ENCODE measurements at regions not wholly inside any gene's neighbourhood (a gene's known extent, or its start where the extent isn't known, plus 50 kb on each side); places are given as distances from the start of the nearest gene placed in this dataset.

GRCh38 chr2:64288321-64289193 is 144.3 kb upstream of the PELI1 start:
- Mint-ChIP-seq H3K27me3 (ENCODE audit: unreplicated experiment) (peaks cover 1% of the 10 kb centered on the region), H3K4me3 (ENCODE audit: unreplicated experiment) (no peak overlapping the region), H3K36me3 (ENCODE audit: low read depth, unreplicated experiment) (no peaks in the 10 kb centered on the region), H3K27ac (ENCODE audit: unreplicated experiment) (no peak overlapping the region), H3K9me3 (ENCODE audit: unreplicated experiment) (no peaks in the 10 kb centered on the region), H3K4me1 (ENCODE audit: unreplicated experiment) (peaks cover 14% of the 10 kb centered on the region)
- TF ChIP-seq CTCF (IDR thresholded peaks at IDR 0.05; ENCODE audit: unreplicated experiment) = no peak
- DNase-seq (ENCODE audit: low spot score) = no peak

GRCh38 chr2:64289251-64289650 is 145.0 kb upstream of the PELI1 start:
- peaks cover 1% of the 10 kb centered on the region for H3K27me3 Mint-ChIP-seq (ENCODE audit: unreplicated experiment)
- no peak overlapping the region for H3K4me3 Mint-ChIP-seq (ENCODE audit: unreplicated experiment)
- no peak overlapping the region for H3K27ac Mint-ChIP-seq (ENCODE audit: unreplicated experiment)
- H3K36me3 Mint-ChIP-seq (ENCODE audit: low read depth, unreplicated experiment) = no peaks in the 10 kb centered on the region
- peaks cover 14% of the 10 kb centered on the region for H3K4me1 Mint-ChIP-seq (ENCODE audit: unreplicated experiment)
- no peak for DNase-seq (ENCODE audit: low spot score)
- no peaks in the 10 kb centered on the region for H3K9me3 Mint-ChIP-seq (ENCODE audit: unreplicated experiment)
- TF ChIP-seq CTCF (IDR thresholded peaks at IDR 0.05; ENCODE audit: unreplicated experiment) = no peak

GRCh38 chr2:64289737-64290136 is 145.5 kb upstream of the PELI1 start:
- Mint-ChIP-seq H3K4me3 (ENCODE audit: unreplicated experiment) (no peak overlapping the region), H3K4me1 (ENCODE audit: unreplicated experiment) (peaks cover 14% of the 10 kb centered on the region), H3K27me3 (ENCODE audit: unreplicated experiment) (peaks cover 1% of the 10 kb centered on the region), H3K36me3 (ENCODE audit: low read depth, unreplicated experiment) (no peaks in the 10 kb centered on the region), H3K27ac (ENCODE audit: unreplicated experiment) (no peak overlapping the region), H3K9me3 (ENCODE audit: unreplicated experiment) (no peaks in the 10 kb centered on the region)
- TF ChIP-seq CTCF (IDR thresholded peaks at IDR 0.05; ENCODE audit: unreplicated experiment) = no peak
- DNase-seq (ENCODE audit: low spot score) = no peak

DNA sequence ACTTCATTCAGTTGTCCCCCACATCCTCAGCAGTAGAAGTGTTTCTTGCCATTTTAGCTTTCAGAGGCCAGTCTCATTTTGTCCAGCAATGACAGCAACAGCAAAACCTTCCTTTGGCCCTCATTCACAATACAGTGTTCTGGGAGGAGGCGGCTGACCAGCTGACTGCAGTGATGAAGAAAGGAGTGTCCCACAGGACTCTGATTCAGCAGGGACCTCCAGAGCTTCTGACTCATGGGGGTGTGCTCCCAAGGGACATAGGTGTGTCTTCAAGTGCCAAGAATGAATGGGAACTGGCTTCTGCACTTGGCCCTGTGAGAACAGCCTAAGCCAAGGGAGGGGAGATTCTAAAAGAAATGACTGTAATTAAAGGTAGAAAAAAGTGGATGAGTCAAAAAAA is 147.0 kb upstream of the PELI1 start:
- H3K27ac Mint-ChIP-seq (ENCODE audit: unreplicated experiment) = no peak overlapping the region
- peaks cover 1% of the 10 kb centered on the region for H3K27me3 Mint-ChIP-seq (ENCODE audit: unreplicated experiment)
- H3K4me1 Mint-ChIP-seq (ENCODE audit: unreplicated experiment) = peaks cover 15% of the 10 kb centered on the region
- peaks cover 4% of the 10 kb centered on the region for H3K36me3 Mint-ChIP-seq (ENCODE audit: low read depth, unreplicated experiment)
- no peak overlapping the region for H3K4me3 Mint-ChIP-seq (ENCODE audit: unreplicated experiment)
- no peak for TF ChIP-seq CTCF (IDR thresholded peaks at IDR 0.05; ENCODE audit: unreplicated experiment)
- H3K9me3 Mint-ChIP-seq (ENCODE audit: unreplicated experiment) = no peaks in the 10 kb centered on the region
- DNase-seq (ENCODE audit: low spot score) = no peak

Measured in endothelial cell (in vitro differentiated cells).